Stimulated activated CD4-positive, alpha-beta T cell treated with anti-CD3 and anti-CD28 coated beads, TNF-alpha, amount 100 ng/mL, for 48 hours (primary cell): ENCODE measurements at regions not wholly inside any gene's neighbourhood (a gene's known extent, or its start where the extent isn't known, plus 50 kb on each side); places are given as distances from the start of the nearest gene placed in this dataset.

Experiments
- DNase-seq, 3 donors: peaks; one replicate each; pipeline ENCODE4 v3.0.0-alpha.2; 2020; ENCODE audit warnings: low read depth in 3 of 3

DNA sequence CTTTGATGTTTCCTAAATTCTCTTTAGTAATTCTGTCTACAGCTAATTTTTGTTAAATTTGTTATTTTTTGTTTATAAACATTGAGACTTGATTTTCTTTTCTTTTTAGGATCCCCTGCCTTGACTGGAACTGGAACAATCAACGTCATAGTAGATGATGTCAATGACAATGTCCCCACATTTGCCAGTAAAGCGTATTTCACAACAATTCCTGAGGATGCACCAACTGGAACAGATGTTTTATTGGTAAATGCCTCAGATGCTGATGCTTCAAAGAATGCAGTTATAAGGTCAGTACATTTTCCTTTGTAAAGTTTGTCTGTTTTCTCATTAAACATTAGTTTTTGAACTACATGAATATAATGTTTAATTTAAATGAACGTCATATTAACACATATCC lies 119.4 kb downstream of the FAT4 start:
- no peak for DNase-seq

DNA sequence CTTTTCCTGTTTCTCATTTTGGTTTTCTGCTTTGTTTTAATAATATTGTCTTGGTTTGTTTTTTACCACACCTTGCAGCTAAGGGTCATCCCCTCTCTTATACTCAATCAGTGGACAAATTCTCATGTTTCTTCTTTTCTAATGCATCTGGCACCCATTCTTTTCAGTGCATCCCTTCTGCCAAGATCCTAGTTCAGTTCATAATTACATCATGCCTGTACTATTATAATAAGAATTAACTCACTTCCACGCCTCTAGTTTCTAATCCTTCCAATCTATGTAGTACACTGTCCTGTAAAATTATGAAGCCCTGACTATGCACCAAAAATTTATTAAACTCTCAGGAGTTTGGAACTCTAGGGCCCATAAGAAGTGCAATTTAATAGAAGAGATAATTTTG lies 126.1 kb downstream of the FAT4 start:
- DNase-seq, result no peak

DNA sequence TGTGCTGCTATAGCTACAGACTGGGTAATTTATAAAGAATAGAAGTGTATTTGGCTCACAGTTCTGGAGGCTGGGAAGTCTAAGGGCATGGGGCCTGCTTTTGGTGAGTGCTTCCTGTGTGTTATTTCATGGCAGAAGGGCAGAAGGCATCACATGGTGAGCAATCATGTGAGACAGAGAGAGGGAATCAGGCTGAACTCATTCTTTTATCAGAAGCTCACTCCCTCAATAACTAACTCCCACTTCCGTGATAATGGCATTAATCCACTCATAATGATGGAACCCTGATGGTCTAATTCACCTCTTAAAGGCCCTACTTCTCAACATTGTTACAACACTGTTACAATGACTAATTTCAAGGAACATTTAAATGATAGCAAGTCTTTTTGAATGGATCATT lies 129.4 kb downstream of the FAT4 start:
- no peak for DNase-seq

DNA sequence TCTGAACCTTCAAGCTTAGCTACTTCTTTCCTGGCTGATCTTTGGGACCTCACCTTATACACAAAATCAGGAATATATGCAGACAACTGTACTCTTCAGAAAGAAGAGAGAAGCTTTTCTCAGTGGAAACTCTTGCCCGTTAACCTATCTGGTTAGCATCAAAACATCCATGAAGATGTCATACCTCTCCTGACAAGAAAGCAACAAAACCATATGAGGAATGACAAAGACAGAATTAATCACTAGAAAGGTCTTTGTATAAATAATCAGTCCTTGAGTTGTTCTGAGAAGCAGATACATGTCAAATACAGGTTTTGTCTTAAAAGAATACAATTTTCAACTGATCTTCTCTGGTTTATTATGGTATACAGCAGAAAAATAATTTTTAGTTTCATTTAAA lies 130.8 kb downstream of the FAT4 start:
- DNase-seq, result no peak

DNA sequence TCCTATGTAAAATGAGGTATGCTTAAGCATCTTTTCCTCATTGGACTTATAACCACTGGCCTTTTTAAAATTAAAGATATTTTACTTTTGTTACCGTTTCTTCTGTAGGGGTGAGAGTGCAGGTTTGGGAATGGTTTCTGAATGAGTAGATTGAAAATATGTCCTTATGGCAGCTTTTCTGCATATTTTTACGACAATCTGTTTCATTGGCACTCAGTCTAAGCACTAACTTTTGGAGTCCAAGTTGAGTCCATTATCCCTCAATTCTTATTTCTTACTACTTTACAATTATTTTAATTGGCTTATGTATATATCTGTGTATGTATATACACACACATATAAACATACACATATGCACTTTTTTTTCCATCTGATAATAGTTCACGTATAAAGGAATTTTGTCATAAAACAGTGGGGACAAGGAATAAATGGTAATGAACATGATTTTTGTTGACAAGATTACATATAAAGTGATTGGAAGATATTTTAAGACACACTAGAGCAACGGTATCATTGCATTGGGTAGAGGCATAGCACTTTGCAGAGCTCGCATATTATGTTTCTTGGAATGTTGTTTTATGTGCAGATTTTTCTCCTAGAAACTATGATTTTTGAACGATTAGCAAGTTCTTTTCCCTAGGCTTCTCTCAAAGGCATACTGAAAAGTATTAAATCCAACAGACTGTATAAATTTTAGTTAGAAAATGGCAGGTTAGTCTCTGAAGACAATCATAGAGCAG lies 133.0 kb downstream of the FAT4 start:
- DNase-seq, result no peak

DNA sequence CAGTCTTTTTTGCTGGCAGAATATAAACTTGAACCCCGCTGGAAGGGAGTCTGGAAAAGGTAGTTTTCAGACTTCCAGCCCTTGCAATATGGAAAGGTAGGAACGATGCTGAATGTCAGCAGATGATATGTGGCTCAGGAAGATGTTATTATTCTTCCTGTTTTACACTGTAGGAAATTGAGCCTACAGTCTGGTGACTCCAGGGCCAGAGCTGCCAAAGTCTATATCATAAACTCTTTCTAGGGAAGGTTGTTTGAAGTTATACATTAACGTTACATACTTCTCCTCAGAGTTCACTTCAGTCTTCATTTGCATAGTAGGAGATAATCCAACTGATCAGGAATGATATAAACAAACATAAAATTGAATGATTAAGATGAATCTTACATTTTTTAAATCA lies 141.3 kb downstream of the FAT4 start:
- no peak for DNase-seq

DNA sequence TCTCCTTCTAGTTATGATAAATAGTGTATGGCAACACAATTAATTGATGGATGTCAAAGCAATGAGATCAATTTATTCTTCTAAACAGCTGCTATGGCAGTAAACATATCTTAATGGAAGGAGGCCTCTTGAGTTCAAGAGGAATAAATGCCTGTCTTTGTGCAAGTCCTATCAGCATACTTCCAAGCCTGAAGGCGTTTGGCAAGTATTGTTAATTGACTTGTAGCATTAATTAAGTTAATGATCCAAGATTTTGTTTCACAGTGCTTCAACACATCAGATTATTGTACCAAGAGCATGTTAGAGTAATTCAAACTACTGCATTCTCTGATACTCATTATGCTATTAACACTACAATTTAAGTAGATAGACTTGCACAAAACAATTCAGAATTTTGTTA lies 144.8 kb downstream of the FAT4 start:
- DNase-seq, result no peak

DNA sequence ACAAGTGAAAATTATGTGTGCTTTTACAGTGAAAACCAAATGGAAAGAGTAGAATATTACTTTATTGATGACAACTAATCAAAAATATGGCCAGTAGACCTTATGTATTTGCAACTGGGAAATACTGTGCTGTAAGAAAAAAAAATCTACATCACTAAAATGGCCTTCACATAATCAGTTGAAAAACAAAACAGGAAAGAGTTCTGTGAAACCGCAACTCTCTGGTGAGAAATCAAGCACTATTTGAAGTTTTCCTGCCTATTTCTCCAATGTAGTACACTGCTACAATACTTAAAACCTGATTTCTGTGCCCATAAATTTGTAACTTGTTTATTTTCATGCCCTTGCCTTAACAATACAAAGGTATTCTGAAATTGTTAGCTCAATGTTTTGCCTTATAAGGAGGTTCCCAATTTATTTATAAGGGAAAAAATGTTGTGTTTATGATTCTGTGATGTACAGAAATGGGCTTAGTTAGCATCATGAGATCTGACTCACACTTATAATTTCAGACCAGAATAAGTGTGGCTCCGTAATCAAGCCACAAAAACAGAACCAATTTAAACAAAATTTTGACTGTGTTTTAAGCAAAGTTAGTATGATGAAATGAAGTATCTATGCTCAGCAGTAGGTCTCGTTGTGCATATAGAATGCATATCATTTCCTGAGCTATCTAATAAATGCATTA lies 147.1 kb downstream of the FAT4 start:
- DNase-seq, result no peak

DNA sequence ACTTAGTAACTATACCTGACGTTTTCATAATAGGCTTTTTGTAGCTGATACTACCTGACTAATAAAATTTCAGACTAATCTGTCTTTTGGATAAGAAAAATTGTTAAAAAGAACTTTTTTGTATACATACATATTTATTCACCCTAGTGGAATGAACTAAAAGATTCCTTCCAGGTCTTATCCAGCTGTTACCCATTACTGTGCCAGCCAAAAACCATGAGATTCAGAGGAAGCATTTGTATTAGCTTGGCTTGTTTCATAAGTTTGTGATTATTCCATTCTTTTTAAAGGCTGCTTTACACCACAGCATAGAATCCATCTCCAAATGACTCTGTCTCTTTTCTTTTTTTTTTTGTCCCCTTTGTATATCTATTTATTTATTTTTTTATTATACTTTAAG lies 149.4 kb downstream of the FAT4 start:
- no peak for DNase-seq

DNA sequence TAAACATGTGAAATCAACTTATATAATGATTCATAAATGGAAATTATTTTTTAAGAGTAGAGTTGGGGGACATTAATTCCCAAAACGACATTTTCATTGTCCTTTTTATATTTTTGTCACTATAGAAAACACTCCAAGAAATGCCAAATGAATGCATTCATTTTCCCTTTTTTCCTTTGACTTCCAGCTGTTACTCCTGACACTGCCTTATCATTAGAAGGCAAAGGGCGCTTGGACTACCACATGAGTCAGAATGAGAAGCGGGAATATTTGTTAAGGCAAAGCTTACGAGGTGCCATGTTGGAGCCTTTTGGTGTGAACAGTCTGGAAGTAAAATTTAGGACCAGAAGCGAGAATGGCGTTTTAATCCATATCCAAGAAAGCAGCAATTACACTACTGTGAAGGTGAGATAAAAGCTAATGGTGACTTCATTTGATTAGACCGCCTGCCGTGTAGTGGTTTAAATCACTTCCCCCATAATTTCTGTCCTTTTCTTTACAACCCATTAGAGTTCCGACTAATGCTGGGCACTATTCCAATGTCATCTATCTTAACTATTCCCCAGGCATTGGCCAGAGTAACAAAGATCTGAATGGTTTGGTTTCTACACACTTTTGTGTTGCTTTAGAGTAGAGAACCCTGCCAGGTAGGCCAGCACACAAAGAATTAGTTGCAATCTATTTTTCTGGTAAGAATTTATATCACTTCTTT lies 166.7 kb downstream of the FAT4 start:
- DNase-seq, result no peak

DNA sequence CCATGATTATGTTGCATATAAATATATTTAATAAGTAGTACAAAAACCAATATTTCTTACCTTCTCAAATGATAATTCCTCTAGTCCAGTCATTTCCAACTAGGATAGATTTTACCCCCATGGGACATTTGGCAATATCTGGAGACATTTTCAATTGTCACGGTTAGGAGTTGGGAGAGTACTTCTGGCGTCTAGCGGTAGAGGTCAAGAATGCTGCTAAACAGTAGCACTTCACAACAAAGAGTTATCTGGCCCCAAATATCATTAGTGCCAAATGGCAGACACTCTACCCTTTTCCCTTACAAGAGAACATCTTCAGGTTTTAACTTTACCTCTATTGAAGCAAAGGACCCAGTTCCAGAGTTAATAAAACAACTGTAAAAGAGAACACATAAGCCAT lies 168.1 kb downstream of the FAT4 start:
- no peak for DNase-seq

DNA sequence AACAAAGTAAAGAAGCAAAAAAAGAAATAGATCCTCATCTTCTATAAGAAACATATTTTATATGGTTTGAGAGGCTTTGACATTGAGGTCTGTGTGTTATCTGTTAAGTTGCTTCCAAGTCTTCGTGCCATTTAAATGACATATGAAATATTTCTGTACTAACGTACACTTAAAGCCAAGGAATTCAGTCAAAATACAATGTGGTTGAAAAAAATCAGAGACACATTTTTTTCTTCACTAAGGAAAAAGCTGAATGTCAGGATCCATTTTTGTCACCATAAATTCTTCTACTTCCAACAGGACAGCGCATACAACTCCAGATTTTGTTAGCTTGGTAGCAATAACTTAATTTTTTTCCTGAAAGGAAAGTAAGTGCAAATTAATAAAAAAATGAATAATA lies 168.5 kb downstream of the FAT4 start:
- DNase-seq, result no peak

DNA sequence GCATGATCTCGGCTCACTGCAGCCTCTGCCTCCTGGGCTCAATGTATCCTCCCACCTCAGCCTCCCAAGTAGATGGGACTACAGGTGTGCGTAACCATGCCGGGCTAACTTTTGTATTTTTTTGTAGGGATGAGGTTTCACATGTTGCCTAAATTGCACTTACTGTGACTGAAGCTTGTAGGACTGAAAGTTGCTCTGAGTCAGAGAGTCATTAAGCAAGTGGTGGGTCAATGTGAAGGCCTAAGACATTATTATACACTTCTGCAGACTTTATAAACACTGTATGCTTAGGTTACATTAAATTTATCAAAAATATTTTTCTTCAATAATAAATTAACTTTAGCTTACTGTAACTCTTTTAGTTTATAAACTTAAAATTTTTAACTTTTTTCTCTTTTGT lies 170.2 kb downstream of the FAT4 start:
- no peak for DNase-seq

DNA sequence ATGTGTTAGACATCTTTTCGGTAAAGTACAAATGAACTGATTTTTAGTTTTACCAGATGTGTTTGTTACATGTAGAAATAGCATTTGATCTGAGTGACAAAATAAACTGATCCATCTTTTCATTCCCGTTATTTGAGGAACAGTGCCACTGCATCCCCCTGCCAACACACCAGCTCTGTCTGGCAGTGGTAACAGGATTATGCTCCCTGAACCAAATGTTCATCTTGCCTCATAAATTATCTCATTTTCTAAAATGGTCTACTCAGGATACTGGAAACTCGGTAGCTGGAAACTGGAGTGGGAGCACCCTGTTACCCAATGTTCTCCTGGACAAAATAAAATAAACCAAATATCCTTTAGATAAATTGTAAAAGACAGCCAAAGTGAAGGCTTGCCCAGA lies 171.6 kb downstream of the FAT4 start:
- no peak for DNase-seq

DNA sequence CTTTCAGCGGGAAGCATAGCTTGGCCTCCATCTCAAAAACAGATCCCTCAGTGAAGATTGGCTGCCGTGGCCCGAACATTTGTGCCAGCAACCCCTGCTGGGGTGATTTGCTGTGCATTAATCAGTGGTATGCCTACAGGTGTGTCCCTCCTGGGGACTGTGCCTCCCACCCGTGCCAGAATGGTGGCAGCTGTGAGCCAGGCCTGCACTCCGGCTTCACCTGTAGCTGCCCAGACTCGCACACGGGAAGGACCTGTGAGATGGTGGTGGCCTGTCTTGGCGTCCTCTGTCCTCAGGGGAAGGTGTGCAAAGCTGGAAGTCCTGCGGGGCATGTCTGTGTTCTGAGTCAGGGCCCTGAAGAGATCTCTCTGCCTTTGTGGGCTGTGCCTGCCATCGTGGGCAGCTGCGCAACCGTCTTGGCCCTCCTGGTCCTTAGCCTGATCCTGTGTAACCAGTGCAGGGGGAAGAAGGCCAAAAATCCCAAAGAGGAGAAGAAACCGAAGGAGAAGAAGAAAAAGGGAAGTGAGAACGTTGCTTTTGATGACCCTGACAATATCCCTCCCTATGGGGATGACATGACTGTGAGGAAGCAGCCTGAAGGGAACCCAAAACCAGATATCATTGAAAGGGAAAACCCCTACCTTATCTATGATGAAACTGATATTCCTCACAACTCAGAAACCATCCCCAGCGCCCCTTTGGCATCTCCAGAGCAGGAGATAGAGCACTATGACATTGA lies 175.4 kb downstream of the FAT4 start:
- DNase-seq, result no peak

DNA sequence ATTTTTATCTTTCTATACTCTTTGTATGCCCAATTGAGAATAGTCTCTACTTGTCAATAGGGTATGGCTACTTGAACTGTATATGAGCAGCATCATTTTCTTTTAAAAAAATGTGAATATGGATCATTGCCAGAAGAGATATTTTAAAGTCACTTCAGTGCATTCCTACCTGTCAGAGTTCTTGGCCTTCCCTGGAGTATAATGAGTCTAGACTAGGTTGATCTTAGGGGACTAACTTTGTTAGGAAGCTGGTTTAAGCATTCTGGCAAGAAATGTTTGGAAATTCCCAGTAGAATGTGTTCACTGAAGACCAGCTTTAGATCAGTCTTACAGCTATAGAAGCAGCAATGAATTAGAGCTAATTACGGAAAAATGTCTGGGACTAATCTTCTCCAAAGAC lies 178.2 kb downstream of the FAT4 start:
- no peak for DNase-seq

DNA sequence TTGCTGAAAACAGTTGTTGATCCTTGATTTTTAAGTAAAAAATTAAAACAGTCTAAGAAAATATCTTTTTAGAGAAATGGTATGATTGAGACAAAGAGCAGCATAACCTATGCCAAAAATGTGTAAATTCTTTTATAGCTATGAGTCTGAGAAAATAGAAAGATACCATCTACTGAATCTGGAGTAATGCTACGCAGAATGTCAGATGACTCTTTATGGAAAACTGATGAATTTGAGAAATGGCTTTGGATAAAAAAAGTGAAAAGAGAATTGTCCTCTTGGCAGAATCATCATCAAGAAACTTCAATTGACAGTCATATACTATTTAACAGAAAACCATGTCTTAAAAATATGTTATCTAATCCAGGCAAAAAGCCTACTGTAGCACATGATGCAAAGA lies 183.1 kb downstream of the FAT4 start:
- DNase-seq, result no peak

DNA sequence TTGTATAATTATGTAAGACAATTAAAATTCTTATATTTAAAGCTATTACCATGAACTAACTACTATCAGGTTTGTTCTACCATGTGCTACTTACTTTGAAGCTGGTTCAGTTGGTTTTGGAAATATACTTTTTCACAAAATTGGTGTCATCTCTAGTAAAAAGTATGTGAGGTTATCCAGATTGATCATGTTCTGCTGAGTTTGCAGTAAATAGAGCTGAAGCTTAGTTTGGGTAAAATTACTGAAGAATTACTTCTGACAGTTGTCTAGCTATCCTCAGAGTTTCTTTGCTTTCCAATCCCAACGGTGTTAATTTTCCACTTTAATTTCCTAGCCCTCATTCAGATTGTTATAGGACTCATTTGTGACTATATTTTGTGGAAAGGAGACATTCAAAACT lies 184.2 kb downstream of the FAT4 start:
- DNase-seq, result no peak

DNA sequence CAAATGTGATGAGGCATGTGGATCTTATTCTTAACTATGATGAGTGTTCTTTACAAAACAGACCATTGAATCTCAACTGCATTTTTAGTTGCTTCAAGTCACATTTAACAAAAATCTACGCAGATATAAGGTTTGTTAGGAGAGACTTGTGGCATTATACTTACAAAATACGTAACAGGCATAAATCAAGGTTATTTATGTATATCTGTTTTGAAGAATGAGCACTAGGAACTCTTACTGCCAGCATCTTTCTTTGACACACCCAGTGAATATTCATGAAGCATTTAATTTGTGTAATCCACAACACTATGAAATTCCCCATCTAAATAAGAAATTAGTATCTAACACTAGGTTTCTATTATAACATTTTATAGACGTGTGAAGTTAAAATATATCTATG lies 186.3 kb downstream of the FAT4 start:
- DNase-seq, result no peak

DNA sequence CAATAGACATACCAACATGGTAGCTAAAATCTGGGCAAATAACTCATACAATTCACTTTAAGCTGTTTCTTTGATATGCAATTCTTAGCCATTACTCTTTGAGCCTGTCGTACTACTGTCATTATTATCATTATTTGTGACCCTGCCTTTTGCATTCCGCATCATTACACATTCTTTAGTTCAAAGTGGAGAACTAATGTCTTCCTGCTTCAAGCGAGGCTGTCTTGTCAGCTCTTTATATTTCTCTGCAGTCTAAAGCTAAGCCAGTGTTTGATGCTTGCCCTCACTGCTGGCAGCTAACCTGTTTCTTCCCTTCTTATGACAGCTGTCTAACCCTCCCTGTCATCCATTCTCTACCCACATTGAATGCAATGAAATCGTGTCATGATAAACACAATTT lies 186.8 kb downstream of the FAT4 start:
- no peak for DNase-seq

DNA sequence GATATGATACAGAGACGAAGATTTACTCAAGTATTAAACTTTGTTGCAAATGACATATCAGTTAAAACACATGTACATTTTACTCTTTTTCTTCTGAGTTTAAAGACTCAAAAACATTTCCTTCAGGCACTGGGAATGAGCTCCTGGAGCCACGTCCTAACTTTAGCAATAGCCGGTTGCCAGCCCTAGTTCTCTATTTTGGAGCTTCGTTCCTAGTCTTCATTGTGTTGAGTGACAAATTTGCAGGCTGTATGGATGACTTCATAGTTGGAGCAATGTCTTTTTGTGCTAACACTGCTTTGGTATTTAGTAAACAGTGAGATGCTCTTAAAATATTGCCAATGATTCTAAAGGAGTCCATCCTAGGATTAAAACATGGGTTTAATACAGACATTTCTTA lies 190.9 kb downstream of the FAT4 start:
- no peak for DNase-seq

DNA sequence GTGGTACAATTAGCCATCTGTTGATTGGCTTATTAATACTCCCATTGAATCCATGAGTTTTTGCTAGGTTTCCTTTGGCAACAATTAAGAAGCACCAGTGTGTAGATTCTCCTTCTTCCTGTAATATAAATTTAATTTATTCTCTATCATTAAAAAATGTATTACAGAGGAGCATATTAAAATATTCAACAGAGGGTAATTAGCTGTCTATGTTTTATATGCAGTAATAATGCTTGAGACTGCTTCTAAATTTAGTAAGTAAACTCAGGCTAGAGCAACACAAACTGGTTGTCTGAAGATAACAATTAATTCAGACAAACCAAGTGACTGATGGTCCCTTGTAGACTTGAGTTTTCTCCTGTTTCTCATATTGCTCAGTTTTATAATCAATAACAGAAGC lies 192.4 kb downstream of the FAT4 start:
- no peak for DNase-seq

DNA sequence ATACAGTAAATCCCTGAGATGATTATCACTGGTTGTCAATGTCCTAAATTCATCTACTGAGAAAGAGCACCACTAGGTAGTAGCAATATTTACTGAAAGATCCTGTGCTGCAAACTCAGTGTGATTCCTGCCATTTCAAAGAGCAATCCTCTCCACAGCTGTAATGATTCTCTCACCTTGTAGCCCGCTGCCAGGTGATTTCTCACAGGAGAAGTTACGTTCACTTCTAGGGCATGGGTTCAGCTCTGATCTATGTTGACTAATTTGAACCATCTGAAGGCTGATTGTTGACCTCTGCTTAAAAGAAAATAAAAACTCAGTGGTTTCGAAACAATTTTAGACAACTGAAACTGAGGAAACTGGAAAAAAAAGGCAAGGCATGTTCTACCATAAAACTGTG lies 197.0 kb downstream of the FAT4 start:
- no peak for DNase-seq
